T follicular helper cell (primary cell): ENCODE measurements at regions not wholly inside any gene's neighbourhood (a gene's known extent, or its start where the extent isn't known, plus 50 kb on each side); places are given as distances from the start of the nearest gene placed in this dataset.

Source experiments
- DNase-seq: peaks from one replicate; pipeline ENCODE4 v3.0.0-alpha.2; 2020; ENCODE audit warnings: low read depth

GRCh38 chr5:2129568-2130272 is 247.0 kb upstream of the IRX4 start:
- DNase-seq, result no peak

GRCh38 chr5:2128686-2129355 is 246.1 kb upstream of the IRX4 start:
- no peak for DNase-seq

GRCh38 chr5:2126512-2126911 is 243.8 kb upstream of the IRX4 start:
- DNase-seq, result no peak

GRCh38 chr5:2125901-2126265 is 243.2 kb upstream of the IRX4 start:
- DNase-seq, result no peak

GRCh38 chr5:2125171-2125900 is 242.6 kb upstream of the IRX4 start:
- no peak for DNase-seq

GRCh38 chr5:2124434-2125170 is 241.9 kb upstream of the IRX4 start:
- no peak for DNase-seq

- DNase-seq, result no peak
Measured at GRCh38 chr5:2123874-2124273, 241.1 kb upstream of the IRX4 start.

GRCh38 chr5:2120361-2120760 is 237.6 kb upstream of the IRX4 start:
- no peak for DNase-seq

GRCh38 chr5:2119573-2119972 is 236.8 kb upstream of the IRX4 start:
- no peak for DNase-seq

- DNase-seq, result no peak
Measured at GRCh38 chr5:2113348-2114131, 230.8 kb upstream of the IRX4 start.

GRCh38 chr5:2112173-2113025 is 229.7 kb upstream of the IRX4 start:
- DNase-seq, result no peak

GRCh38 chr5:2111569-2112105 is 228.9 kb upstream of the IRX4 start:
- no peak for DNase-seq

- no peak for DNase-seq
Measured at GRCh38 chr5:2110934-2111462, 228.3 kb upstream of the IRX4 start.

- DNase-seq, result no peak
Measured at GRCh38 chr5:2110137-2110933, 227.6 kb upstream of the IRX4 start.

- no peak for DNase-seq
Measured at GRCh38 chr5:2109566-2109965, 226.8 kb upstream of the IRX4 start.

GRCh38 chr5:2106721-2107120 is 224.0 kb upstream of the IRX4 start:
- DNase-seq, result no peak

- DNase-seq, result no peak
Measured at GRCh38 chr5:2105141-2105540, 222.4 kb upstream of the IRX4 start.

- DNase-seq, result no peak
Measured at GRCh38 chr5:2103940-2104339, 221.2 kb upstream of the IRX4 start.
